H9 (cell line): ENCODE measurements at regions not wholly inside any gene's neighbourhood (a gene's known extent, or its start where the extent isn't known, plus 50 kb on each side); places are given as distances from the start of the nearest gene placed in this dataset.

Source experiments
- DNase-seq: peaks from one replicate; pipeline ENCODE4 v3.0.0-alpha.2; 2017
- H2AFZ ChIP-seq: one replicate; pipeline ENCODE4 v1.6.1; 2013; ENCODE audit warnings: mild to moderate bottlenecking, low read length, control low read depth, moderate library complexity
- H2AK5ac ChIP-seq: 2 replicates; pipeline ENCODE4 v1.6.1; 2013; ENCODE audit warnings: low read length, control low read depth, mixed read lengths; ENCODE audit not compliant: insufficient read length
- H2BK120ac ChIP-seq: one replicate; pipeline ENCODE4 v1.6.1; 2013; ENCODE audit warnings: low read depth, mild to moderate bottlenecking, low read length, control low read depth, inconsistent platforms; ENCODE audit not compliant: poor library complexity, severe bottlenecking
- H2BK12ac ChIP-seq: 2 replicates; pipeline ENCODE4 v1.6.1; 2013; ENCODE audit warnings: low read length, control low read depth, mixed read lengths, low read depth; ENCODE audit not compliant: insufficient read length
- H2BK15ac ChIP-seq: 2 replicates; pipeline ENCODE4 v1.6.1; 2013; ENCODE audit warnings: low read depth, low read length, control low read depth
- H2BK20ac ChIP-seq: one replicate; pipeline ENCODE4 v1.6.1; 2013; ENCODE audit warnings: low read depth, mild to moderate bottlenecking, low read length, control low read depth, inconsistent platforms; ENCODE audit not compliant: poor library complexity, severe bottlenecking
- H2BK5ac ChIP-seq: 2 replicates; pipeline ENCODE4 v1.6.1; 2013; ENCODE audit warnings: low read length, control low read depth, mixed read lengths; ENCODE audit not compliant: insufficient read length
- H3K14ac ChIP-seq: 2 replicates; pipeline ENCODE4 v1.6.1; 2013; ENCODE audit warnings: low read length, control low read depth; ENCODE audit not compliant: insufficient read depth
- H3K18ac ChIP-seq: 2 replicates; pipeline ENCODE4 v1.6.1; 2013; ENCODE audit warnings: low read depth, mild to moderate bottlenecking, mixed read lengths, low read length, control low read depth; ENCODE audit not compliant: insufficient read length
- H3K23ac ChIP-seq: 2 replicates; pipeline ENCODE4 v1.6.1; 2013; ENCODE audit warnings: low read length, control low read depth, mixed read lengths, low read depth; ENCODE audit not compliant: insufficient read length
- H3K23me2 ChIP-seq: 2 replicates; pipeline ENCODE4 v1.6.1; 2013; ENCODE audit warnings: low read depth, mild to moderate bottlenecking, mixed read lengths, low read length, control low read depth; ENCODE audit not compliant: insufficient read length, poor library complexity, severe bottlenecking
- H3K27ac ChIP-seq: 2 replicates; pipeline ENCODE4 v1.5.1; 2013; ENCODE audit warnings: low read length, control low read depth, mixed read lengths, low read depth; ENCODE audit not compliant: insufficient read length
- H3K27me3 ChIP-seq: 2 replicates; pipeline ENCODE4 v1.6.1; 2013; ENCODE audit warnings: low read length, control low read depth, inconsistent platforms; ENCODE audit not compliant: insufficient read depth
- H3K4ac ChIP-seq: 2 replicates; pipeline ENCODE4 v1.6.1; 2013; ENCODE audit warnings: low read depth, mild to moderate bottlenecking, control low read depth, inconsistent platforms, low read length, moderate library complexity
- H3K4me1 ChIP-seq: 2 replicates; pipeline ENCODE4 v1.6.1; 2013; ENCODE audit warnings: low read length, control low read depth, inconsistent platforms; ENCODE audit not compliant: insufficient read depth
- H3K4me2 ChIP-seq: 2 replicates; pipeline ENCODE4 v1.6.1; 2013; ENCODE audit warnings: low read length, control low read depth, mixed read lengths; ENCODE audit not compliant: insufficient read length, insufficient read depth
- H3K56ac ChIP-seq: 2 replicates; pipeline ENCODE4 v1.6.1; 2013; ENCODE audit warnings: low read depth, mild to moderate bottlenecking, mixed read lengths, low read length, control low read depth; ENCODE audit not compliant: insufficient read length
- H3K79me1 ChIP-seq: 2 replicates; pipeline ENCODE4 v1.6.1; 2013; ENCODE audit warnings: low read depth, mild to moderate bottlenecking, moderate library complexity, low read length, control low read depth, inconsistent platforms; ENCODE audit not compliant: insufficient read depth, poor library complexity, severe bottlenecking
- H3K79me2 ChIP-seq: 2 replicates; pipeline ENCODE4 v1.6.1; 2013; ENCODE audit warnings: low read length, control low read depth, inconsistent platforms; ENCODE audit not compliant: insufficient read depth
- H3K9ac ChIP-seq: 2 replicates; pipeline ENCODE4 v1.6.1; 2013; ENCODE audit warnings: low read length, control low read depth, mixed read lengths; ENCODE audit not compliant: insufficient read length; ENCODE audit errors: extremely low read depth
- H3K9me3 ChIP-seq: one replicate; pipeline ENCODE4 v1.6.1; 2013; ENCODE audit warnings: low read depth, low read length, inconsistent platforms; ENCODE audit not compliant: control insufficient read depth
- H3T11ph ChIP-seq: one replicate; pipeline ENCODE4 v1.6.1; 2013; ENCODE audit warnings: mild to moderate bottlenecking, low read length, control low read depth, inconsistent platforms
- H4K20me1 ChIP-seq: one replicate; pipeline ENCODE4 v1.6.1; 2013; ENCODE audit not compliant: control insufficient read depth, insufficient read length, insufficient read depth
- H4K5ac ChIP-seq: 2 replicates; pipeline ENCODE4 v1.6.1; 2013; ENCODE audit warnings: low read depth, mild to moderate bottlenecking, mixed read lengths, low read length, control low read depth; ENCODE audit not compliant: insufficient read length
- H4K8ac ChIP-seq: replicated peaks from 2 replicates; pipeline ENCODE4 v1.6.1; 2013; ENCODE audit warnings: low read length, control low read depth, mixed read lengths, low read depth; ENCODE audit not compliant: insufficient read length
- H4K91ac ChIP-seq: 2 replicates; pipeline ENCODE4 v1.6.1; 2013; ENCODE audit warnings: low read depth, mild to moderate bottlenecking, moderate library complexity, mixed read lengths, low read length, control low read depth; ENCODE audit not compliant: insufficient read length
- H3K27ac Mint-ChIP-seq, 3 experiments: 2 replicates in 2 of 3; 3 replicates in 1 of 3; pipeline ENCODE4 v1.8.0; 2020 to 2021; ENCODE audit warnings: mixed read lengths in 3 of 3, mild to moderate bottlenecking in 1 of 3, moderate library complexity in 1 of 3
- H3K27me3 Mint-ChIP-seq: 2 replicates; pipeline ENCODE4 v1.8.0; 2021; ENCODE audit warnings: low read depth, mild to moderate bottlenecking, moderate library complexity, mixed read lengths
- H3K36me3 Mint-ChIP-seq, 3 experiments: 2 replicates in 2 of 3; 3 replicates in 1 of 3; pipeline ENCODE4 v1.8.0; 2020 to 2021; ENCODE audit warnings: low read depth in 3 of 3, mixed read lengths in 3 of 3; ENCODE audit not compliant: insufficient read depth in 1 of 3
- H3K4me1 Mint-ChIP-seq, 2 experiments: 2 replicates each; pipeline ENCODE4 v1.8.0; 2020; ENCODE audit warnings: mixed read lengths in 2 of 2
- H3K4me3 Mint-ChIP-seq, 2 experiments: 2 replicates in 1 of 2; 3 replicates in 1 of 2; pipeline ENCODE4 v1.8.0; 2020 to 2021; ENCODE audit warnings: mild to moderate bottlenecking in 2 of 2, mixed read lengths in 2 of 2, moderate library complexity in 1 of 2
- H3K9me3 Mint-ChIP-seq, 2 experiments: 2 replicates in 1 of 2; 3 replicates in 1 of 2; pipeline ENCODE4 v1.8.0; 2020; ENCODE audit warnings: mild to moderate bottlenecking in 2 of 2, mixed read lengths in 2 of 2, moderate library complexity in 1 of 2
- WGBS: extraction: QIAGEN DNeasy Blood & Tissue Kit; methylation state at CpG from one replicate; pipeline ENCODE4 v1.1.7; 2013; ENCODE audit warnings: missing lambda C conversion rate, low lambda C conversion rate, mixed read lengths; ENCODE audit not compliant: insufficient read length; ENCODE audit errors: extremely low coverage; 5-methylcytosine and 5-hydroxymethylcytosine counted together
- TF ChIP-seq, protein P1 (sequence below): fragments of 200-600 bp; sonication (generic); conservative IDR thresholded peaks from 3 replicates; pipeline ENCODE4 v1.8.0; 2021; ENCODE audit warnings: antibody characterized with exemption, mild to moderate bottlenecking

DNA sequence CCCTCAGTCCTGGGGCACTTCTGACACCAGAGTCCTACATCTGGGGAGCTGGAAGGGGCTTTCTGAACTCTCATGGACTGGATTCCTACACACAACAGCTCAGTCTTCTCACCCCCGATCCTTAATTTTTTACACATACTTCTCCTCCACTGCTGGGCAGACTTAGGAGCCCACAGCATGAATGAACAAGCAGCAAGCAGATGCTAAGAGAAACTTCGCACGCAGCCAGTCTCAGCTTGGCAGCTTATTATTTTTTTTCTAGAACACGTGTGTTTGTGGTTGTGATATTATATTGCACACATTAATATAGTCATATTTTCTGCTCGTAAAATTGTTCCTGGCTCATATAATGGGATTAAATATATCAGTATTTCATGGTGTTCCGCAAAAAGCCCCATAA, 50.9 kb upstream of the LOXL4 start:
- no peaks in the 10 kb centered on the region for H3K79me2 ChIP-seq
- WGBS: no CpG with 5 or more reads among the region's 6 CpGs

More for the DNA sequence above, 50.9 kb upstream of the LOXL4 start:
- H3K4me3 Mint-ChIP-seq: no peak overlapping the region
- no peaks in the 10 kb centered on the region for H3K9me3 Mint-ChIP-seq
- Histone ChIP-seq H2BK120ac (no peak overlapping the region), H3K27me3 (no peaks in the 10 kb centered on the region), H4K20me1 (no peaks in the 10 kb centered on the region), H2BK15ac (no peak overlapping the region), H2BK5ac (no peak overlapping the region), H3K4ac (no peak overlapping the region), H3K14ac (no peak overlapping the region), H4K8ac (no peak overlapping the region), H3K4me2 (no peak overlapping the region), H2BK20ac (no peak overlapping the region), H3K79me1 (no peaks in the 10 kb centered on the region), H3K23ac (no peak overlapping the region), H3K4me1 (no peaks in the 10 kb centered on the region), H3T11ph (no peak overlapping the region), H3K18ac (no peak overlapping the region), H3K27ac (no peak overlapping the region), H3K56ac (no peak overlapping the region), H2BK12ac (no peak overlapping the region), H2AK5ac (no peak overlapping the region), H3K9me3 (no peaks in the 10 kb centered on the region), H3K23me2 (no peaks in the 10 kb centered on the region), H3K9ac (no peak overlapping the region), H2AFZ (no peak overlapping the region), H4K5ac (no peak overlapping the region), H4K91ac (no peak overlapping the region)
- no peak overlapping the region for H3K27ac Mint-ChIP-seq
- no peaks in the 10 kb centered on the region; the same call in 1 of the 2 replicates for H3K27me3 Mint-ChIP-seq
- no peak for DNase-seq
- TF ChIP-seq, protein P1, sequence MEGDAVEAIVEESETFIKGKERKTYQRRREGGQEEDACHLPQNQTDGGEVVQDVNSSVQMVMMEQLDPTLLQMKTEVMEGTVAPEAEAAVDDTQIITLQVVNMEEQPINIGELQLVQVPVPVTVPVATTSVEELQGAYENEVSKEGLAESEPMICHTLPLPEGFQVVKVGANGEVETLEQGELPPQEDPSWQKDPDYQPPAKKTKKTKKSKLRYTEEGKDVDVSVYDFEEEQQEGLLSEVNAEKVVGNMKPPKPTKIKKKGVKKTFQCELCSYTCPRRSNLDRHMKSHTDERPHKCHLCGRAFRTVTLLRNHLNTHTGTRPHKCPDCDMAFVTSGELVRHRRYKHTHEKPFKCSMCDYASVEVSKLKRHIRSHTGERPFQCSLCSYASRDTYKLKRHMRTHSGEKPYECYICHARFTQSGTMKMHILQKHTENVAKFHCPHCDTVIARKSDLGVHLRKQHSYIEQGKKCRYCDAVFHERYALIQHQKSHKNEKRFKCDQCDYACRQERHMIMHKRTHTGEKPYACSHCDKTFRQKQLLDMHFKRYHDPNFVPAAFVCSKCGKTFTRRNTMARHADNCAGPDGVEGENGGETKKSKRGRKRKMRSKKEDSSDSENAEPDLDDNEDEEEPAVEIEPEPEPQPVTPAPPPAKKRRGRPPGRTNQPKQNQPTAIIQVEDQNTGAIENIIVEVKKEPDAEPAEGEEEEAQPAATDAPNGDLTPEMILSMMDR: no peak
- peaks cover 7 to 10% of the 10 kb centered on the region in 2 experiments; a peak in 3 of 4 replicates for H3K4me1 Mint-ChIP-seq
- H3K36me3 Mint-ChIP-seq: no peaks in the 10 kb centered on the region
